GM12875 (cell line): ENCODE measurements at regions not wholly inside any gene's neighbourhood (a gene's known extent, or its start where the extent isn't known, plus 50 kb on each side); places are given as distances from the start of the nearest gene placed in this dataset.

Source experiments
- H3K4me3 ChIP-seq: one replicate; pipeline ENCODE4 v1.5.1; 2011; ENCODE audit warnings: low read depth, low read length, control low read depth
- TF ChIP-seq, protein P1 (sequence below): IDR thresholded peaks from 2 replicates; pipeline ENCODE4 v1.5.1; 2011; ENCODE audit warnings: low read depth, mild to moderate bottlenecking, control low read depth, inconsistent platforms, low read length, moderate library complexity, borderline replicate concordance; ENCODE audit not compliant: insufficient read depth

DNA sequence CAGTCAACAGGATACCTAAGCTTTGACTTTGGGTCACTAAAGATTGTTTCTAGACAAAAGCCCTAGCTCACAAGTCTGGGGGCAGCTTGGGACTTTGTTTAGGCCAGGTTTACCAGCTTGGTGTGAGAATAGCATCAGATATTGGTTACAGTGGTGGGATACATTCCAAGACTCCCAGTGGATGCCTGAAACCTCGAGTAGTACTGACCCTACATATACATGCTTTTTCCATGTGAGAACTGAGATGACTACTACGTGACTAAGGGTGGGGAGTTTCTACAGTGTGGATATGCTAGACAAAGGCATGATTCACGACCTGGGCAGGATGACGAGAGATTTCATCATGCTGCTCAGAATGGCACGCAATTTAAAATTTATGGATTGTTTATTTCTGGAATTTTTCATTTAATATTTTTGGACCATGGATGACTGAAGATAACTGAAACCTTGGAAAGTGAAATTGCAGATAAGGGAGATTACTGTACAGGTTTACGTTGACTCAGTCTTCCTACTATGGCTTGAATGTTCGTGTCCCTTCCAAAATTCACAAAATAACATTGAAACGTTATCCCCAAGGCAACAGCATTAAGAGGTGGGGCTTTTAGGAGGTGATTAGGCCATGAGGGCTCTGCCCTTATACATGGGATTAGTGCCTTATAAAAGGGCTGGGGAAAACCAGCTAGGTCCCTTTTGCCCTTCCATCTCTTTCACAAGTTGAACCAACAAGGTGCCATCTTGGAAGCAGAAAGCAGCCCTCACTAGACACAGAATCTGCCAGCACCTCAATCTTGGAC is 50.2 kb upstream of the CTAGE1 start:
- H3K4me3 ChIP-seq = no peak overlapping the region
- TF ChIP-seq, protein P1, sequence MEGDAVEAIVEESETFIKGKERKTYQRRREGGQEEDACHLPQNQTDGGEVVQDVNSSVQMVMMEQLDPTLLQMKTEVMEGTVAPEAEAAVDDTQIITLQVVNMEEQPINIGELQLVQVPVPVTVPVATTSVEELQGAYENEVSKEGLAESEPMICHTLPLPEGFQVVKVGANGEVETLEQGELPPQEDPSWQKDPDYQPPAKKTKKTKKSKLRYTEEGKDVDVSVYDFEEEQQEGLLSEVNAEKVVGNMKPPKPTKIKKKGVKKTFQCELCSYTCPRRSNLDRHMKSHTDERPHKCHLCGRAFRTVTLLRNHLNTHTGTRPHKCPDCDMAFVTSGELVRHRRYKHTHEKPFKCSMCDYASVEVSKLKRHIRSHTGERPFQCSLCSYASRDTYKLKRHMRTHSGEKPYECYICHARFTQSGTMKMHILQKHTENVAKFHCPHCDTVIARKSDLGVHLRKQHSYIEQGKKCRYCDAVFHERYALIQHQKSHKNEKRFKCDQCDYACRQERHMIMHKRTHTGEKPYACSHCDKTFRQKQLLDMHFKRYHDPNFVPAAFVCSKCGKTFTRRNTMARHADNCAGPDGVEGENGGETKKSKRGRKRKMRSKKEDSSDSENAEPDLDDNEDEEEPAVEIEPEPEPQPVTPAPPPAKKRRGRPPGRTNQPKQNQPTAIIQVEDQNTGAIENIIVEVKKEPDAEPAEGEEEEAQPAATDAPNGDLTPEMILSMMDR = no peak

DNA sequence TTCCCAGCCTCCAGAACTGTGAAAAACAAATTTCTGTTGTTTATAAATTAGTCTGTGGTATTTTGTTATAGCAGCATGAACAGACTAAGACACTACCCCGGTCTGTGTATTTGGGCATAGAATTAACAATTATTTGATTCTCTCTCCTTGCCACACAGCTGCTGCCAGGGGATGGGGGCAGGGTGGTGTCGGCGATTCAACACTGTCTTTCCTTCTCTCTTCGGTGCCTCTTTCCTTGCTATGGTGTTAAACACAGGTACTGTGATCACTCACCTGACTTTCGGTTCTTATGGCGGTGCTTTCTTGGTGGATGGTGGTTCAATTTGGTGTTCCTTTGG is 50.8 kb upstream of the CTAGE1 start:
- H3K4me3 ChIP-seq = no peak overlapping the region
- TF ChIP-seq, protein P1 = no peak

DNA sequence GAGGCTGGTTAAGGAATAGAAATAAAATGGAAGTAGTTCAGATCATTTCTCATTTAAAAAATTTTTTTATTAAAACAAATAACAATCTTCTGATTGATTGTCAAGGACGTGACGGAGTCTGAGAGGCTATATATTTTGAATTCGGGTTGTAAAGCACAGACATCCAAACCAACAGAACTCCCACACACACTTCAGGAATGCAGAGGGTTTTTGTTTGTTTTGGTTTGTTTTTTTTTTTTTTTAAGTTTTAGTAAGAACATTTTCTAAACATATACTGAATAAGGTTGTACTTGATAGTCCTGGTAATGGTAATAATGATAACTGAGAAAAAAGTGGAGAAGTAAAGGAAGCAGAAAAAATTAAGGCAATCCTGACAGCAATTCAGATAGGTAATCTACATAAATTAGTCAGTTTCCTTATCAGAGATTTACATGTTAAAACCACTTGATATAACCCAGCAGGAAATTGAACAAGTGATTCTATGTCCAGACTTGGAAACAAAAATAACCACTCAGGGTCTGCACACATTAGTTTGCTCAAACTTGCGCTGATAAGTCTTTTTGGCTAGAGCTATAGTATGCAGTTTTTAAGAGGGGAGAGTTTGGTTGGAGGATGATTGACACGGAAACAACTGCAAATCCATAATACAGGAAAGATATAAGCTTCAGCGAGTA is 51.5 kb upstream of the CTAGE1 start:
- TF ChIP-seq, protein P1 = no peak
- no peak overlapping the region for H3K4me3 ChIP-seq

- H3K4me3 ChIP-seq = no peak overlapping the region
- TF ChIP-seq, protein P1 = no peak
Measured at GRCh38 chr18:22469926-22470247, 52.2 kb upstream of the CTAGE1 start.

DNA sequence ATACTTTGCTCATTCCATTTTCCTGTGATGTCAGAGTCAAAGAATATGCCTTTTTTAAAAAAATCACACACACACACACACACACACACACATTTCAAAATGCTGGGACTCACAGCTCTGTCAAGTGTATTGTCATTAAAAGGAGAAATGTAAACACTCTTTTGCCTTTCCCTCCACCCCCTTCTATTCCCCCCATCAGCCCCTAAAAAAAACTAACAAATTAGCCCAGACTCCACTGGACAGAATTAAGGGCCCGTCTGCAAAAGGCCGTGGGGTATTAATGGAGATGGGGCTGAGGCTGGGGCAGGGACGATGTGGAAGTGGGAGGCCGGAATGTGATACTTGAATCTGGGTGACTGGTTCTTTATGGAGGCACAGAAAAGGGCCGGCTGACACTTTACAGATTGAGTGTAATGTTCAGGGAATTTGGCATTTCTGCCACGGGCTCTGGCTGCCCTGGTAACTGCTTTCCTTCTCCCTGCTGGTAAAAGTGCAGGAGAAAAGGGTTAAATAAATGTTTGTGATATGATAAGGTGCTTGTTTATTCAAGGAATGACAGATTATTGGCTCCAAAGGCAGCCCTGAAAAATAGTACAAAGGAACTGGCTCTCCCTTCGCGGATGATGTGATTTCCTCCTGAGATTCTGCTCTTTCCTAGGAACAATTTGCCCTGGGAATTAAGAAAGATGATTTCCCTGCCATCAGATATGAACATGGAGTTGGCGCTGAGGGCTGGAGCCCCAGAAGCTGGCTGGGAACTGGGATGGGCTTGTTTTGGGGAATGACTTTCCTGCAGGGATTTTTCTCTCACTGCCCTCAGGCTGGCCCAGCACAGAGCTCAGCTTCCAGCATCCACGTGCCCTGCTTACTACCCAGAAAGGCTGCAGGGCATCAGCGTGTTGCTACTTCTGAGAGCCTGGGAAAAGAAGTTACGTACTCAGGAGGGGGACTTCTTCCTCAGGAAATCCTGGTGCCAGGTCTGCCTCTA is 52.8 kb upstream of the CTAGE1 start:
- no peak overlapping the region for H3K4me3 ChIP-seq
- TF ChIP-seq, protein P1 = no peak

DNA sequence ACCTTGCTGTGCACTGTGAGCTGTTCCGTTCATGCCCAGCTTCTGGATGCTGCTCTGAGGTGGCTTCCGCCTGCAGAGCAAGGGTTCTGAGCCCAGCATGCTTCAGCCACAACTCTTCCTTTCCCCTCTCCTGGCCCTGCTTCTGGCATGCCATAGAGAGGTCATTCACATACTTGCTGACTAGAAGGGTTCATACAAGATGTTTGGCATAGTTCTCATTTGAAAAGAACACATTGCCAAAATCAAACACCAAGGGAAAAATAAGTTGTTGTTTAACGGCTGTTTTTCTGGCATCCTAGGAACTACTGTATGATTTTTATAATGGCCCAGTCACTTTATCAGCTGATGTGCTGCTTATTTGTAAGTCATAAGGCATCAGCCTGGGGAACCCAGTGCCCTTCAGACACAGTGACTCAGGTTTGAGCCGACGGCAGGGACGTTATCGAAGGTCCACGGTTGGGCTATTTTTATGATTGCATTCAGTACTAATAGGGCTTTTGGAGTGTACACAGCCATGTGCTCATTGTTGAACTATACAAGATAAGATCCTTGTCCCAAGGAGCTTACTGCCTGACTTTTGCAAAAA is 53.9 kb upstream of the CTAGE1 start:
- H3K4me3 ChIP-seq = no peak overlapping the region
- TF ChIP-seq, protein P1 = no peak
